Left forelimb (tissue), 1 donor: ENCODE measurements at regions not wholly inside any gene's neighbourhood (a gene's known extent, or its start where the extent isn't known, plus 50 kb on each side); places are given as distances from the start of the nearest gene placed in this dataset.

Experiments
- DNase-seq: peaks from one replicate; pipeline ENCODE4 v3.0.0-alpha.2; 2018; ENCODE audit warnings: low spot score

DNA sequence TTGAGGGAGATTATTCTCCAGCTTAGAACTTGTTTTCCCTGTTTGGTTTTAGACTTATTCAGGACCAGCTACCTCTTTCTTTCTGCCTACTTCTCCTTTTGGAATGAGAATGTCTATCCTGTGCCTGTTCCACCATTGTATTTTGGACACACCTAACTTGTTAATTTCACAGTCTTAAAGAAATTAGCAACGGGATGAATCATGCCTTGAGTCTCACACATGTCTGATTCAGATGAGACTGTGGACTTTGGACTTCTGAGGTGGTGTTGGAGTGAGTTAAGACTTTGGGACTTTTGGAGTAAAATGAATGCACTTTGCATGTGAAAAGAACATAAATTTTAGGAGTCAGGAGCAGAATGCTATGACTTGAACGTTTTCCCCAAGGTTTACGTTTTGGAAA is 581.4 kb downstream of the CDH11 start:
- no peak for DNase-seq

DNA sequence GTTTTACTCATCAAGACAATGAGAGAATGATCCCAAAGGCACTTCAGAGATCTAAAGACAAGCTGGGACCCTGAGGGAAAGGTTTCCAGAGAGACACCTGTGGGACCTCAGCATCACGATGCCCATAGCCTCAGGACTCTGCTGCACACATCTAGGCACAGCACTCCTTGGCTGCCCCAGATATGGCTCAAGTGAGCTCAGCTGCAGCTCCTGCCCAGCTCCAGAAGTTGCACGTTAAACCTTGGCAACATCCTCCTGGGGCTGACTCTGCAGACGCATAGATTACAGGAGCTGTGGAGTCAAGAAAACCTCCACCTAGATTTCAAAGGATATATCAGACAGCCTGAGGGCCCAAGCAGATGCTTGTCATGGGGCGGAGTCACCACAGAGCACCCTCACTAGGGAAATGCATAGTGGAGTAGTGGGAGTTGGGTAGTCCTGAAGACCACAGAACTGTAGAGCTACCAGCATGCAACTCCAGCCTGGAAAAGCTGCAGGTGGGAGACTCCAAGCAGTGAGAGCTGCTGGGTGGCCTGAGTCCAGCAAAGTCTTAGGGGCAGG is 582.0 kb downstream of the CDH11 start:
- DNase-seq: no peak

- no peak for DNase-seq
Observed at GRCh38 chr16:64534180-64534780, 587.6 kb downstream of the CDH11 start.

GRCh38 chr16:64532691-64533090 is 589.2 kb downstream of the CDH11 start:
- DNase-seq: no peak

DNA sequence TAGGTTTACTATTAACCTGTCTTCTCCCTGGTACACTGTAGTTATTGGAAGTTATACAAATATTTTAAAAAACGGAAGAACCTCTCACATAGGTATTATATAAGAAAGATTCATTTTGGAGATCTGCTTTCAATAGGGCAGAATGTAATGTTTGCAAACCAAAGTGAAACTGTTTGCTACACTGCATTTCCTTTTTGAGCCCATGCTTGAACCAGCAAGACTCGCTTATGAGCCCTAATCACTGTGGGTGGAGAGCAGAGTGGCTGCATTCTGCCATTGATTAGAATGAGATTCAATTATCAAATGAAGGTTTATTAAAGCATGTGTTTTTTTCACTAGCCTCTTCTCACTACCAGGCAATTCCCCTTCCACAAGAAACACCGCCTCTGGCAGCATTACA is 589.7 kb downstream of the CDH11 start:
- no peak for DNase-seq

GRCh38 chr16:64531401-64531800 is 590.5 kb downstream of the CDH11 start:
- no peak for DNase-seq

- DNase-seq: no peak
Observed at GRCh38 chr16:64522548-64522947, 599.3 kb downstream of the CDH11 start.

DNA sequence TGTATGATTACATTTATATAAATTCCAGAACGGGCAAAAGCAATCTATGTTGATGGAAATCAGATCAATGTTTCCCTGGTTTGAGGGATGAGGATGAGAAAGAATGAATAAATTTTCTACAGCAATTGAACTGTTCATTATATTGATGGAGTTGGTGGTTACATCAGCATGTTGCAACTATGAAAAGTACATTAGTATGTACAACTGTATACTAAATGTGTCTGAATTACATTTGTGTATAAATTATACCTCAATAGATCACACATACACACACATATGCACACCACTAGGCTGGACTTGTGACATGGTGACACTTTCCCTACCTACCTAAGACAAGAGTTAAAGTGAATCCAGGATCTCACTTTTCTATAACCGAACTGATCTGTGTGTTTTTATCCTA is 608.0 kb downstream of the CDH11 start:
- no peak for DNase-seq

DNA sequence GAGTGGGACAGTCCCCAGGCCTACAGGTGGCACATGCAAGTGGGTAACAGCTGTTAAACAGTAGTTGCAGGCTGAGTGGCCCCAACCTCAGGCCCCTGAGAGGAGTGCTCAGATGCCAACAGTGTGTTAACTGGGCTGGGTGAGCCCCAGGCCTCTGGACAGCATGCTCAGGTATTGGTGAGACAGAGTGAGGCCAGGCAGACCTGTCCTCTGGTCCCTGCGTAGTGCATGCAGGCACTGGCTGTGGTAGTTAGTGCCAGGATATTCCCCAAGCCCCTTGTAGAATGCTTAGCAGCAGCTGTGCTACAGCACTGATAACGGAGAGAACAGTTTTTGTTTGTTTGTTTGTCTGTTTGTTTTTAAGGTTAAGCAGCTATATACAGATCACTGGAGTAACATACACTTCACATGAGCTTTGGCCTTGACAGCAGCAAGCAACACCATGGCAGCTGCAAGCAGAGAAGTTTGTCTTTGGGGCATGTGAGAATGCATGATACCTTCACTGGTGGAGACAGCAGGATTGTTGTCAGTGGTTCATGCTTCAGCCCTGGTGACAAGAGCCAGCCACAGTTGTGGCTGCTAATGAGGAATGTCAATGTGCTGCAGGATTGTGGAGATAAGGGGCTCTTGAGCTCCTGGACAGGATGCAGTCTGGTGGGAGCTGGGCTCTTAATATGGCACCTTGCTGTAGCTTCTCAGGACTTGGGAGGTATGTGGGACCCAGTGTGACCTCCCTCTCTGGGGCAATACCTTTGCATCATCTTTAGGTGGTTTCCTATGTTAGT is 614.4 kb downstream of the CDH11 start:
- DNase-seq: no peak

GRCh38 chr16:64499211-64499610 is 622.7 kb downstream of the CDH11 start:
- no peak for DNase-seq

GRCh38 chr16:64498363-64498762 is 623.5 kb downstream of the CDH11 start:
- no peak for DNase-seq

- DNase-seq: no peak
Observed at GRCh38 chr16:64493709-64494108, 628.2 kb downstream of the CDH11 start.

DNA sequence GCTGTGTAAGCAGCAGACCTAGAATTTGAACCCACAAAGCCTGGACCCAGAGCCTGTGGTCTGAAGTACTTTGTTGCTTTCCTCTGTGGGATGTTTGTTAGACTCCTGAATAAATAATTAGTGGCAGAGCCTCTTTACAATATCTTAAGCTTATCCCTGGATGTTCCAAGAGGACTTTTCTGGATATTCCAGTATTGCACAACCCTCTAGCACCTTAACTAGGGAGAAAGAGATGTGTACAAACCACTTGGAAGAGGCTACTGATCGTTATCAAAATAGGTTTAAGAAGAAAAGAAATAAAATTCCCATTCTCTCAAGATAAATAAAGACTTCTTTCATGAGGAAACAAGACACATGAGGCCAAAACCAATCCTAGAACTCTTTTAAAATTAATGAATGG is 632.4 kb downstream of the CDH11 start:
- no peak for DNase-seq

DNA sequence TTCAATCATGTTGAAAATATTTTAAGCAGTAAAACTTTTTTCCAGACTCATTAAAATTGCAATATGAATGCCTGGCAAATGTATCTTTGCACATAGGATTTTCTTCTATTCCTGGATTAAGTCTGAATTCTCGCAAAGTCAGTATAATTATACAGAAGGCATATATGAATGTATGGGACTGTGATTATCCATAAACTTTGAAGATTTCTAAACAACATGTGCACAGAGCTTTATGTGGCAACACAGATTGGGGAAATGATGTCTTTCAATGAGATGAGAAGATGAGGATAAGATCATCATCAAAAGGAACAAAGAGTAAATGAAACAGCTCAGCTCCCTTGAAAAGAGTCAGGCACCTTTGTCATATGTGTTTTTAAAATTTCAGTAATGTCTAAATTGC is 635.3 kb downstream of the CDH11 start:
- DNase-seq: no peak

- DNase-seq: no peak
Observed at GRCh38 chr16:64481497-64481896, 640.4 kb downstream of the CDH11 start.

DNA sequence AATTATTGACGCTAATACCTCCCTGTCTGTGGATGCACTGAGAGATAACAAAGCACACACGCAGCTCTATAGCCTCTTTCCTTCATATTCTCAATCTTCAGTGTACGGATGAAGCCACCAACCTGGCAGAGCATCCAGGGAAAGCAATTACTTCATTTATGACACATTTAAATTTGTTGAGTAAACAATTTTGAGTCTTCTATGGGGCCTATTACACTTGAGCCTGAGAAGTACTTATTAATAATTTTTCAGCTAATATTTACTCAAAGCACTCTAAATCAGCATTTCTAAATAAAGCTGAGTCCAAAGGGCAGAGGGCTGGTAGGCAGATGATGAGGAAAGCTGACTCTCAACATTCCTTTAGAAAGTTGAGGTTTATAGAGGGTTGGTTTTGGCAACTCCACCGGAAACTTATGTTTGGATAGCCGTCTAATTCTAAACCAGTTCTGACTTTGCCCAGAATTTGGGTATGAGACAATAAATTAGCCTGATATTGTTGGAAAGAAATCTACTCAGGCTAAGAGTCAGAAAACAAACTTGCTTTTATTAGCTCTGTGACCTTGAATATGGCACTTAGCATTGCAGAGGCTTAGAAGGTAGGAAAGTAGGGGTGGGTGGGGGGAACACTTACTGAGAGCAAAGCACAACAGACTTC is 643.5 kb downstream of the CDH11 start:
- no peak for DNase-seq

DNA sequence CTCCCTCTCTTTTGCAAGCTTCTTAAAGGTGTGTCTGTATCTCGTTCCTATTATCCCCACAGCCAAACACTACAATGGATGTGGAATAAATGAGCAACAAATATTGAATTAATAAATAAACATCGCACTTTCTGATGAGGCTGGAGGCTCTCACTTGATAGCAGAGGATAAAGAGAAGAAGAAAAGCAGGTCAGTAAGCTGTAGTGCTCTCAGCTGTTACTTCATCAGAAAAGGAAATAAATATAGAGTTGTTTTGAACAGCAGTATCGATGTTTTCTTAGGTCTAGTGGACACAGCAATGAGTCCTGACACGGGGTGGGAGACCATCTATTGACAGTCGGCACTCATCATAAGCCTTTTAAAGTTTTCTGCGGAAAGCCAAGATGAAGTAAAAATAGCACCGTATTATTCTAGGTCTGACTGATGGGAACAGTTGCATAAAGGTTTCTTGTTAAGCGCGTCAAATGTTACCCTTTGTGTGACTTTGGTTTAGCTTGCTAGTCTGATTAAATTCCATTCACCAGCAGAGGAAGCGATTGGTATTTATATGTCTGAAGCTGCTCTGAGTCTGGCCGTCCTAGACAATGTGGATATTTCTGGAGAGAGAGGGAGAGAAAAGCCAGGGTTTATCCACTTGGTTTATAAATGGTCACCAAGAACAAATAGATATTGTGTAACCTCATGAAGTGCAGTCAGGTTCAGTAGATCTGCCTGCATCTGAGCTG is 646.1 kb downstream of the CDH11 start:
- DNase-seq: no peak

- no peak for DNase-seq
Observed at GRCh38 chr16:64470916-64471315, 650.9 kb downstream of the CDH11 start.

DNA sequence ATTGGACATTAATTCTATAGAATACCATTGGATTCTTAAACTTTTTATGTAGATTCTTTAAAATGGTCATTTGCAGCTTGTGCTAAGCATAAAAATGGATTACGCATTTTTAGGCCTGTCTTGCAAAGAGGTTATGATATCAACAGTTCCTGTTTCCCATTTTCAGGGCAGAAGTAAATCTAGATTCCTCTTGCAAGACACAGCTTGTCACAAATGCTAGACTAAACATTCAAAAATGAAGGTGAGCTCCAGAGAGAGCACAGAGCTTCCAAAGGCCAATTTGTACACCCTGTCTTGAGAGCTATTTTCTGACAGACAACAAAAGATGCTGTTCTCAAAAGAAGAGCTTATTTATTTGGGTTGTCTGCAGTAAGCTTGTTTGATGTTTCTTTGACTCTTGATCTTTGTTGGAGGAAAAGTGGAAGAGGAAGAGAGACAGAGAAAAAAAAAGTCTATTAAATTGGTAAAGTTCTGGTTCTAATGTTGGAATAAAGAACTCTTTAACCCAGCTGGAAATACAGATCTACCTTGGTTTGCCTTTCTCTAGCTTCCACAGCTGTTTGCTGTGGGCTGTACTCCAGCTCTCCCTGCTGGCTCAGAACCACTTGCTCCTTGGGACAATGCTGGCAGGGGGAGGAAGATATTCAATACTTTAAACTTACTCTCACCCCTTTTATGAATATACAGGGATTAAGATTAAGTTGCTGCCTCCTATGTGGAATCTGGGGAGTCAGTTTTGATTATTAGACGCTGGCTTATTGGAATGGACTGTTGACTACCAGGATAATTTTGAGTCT is 651.8 kb downstream of the CDH11 start:
- no peak for DNase-seq

DNA sequence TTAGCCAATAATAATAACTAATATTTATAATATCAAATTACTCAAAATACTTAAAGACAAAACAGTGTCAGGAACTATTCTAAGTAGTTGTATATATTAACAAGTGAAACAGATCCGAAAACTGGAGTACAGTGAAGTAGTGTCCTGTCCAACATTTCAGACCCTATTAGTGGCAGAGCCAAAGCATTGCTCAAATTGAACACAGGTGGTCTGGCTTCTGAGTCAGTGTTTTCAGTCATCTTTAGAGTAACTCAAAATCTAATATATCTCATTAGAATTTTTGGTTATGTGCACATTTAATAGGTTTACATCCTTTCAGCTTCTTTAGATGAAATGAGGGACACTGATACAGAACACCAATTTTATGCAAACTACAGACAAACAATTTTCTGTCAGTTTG is 652.5 kb downstream of the CDH11 start:
- no peak for DNase-seq

- DNase-seq: no peak
Observed at GRCh38 chr16:64468515-64469090, 653.3 kb downstream of the CDH11 start.
